ENCODE measurements at regions not wholly inside any gene's neighbourhood (a gene's known extent, or its start where the extent isn't known, plus 50 kb on each side); places are given as distances from the start of the nearest gene placed in this dataset.

- DNase-seq = no peak
Measured at GRCh38 chr22:18731075-18731666, 119.5 kb upstream of the RIMBP3 start.

DNA sequence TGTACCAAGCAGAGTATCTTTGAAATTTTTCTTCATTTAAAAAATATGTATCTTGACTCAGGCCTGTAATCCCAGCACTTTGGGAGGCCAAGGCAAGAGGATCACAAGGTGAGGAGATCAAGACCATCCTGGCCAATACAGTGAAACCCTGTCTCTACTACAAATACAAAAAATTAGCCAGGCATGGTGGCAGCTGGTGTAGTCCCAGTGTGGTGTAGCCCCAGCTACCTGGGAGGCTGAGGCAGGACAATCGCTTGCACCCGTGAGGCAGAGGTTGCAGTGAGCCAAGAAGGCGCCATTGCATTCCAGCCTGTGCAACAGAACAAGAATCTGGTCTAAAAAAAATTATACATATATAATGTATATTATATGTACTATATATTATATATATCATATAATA, 118.7 kb upstream of the RIMBP3 start:
- DNase-seq = peak; percentile 7

All from femur (tissue), 1 donor.